ENCODE measurements at regions not wholly inside any gene's neighbourhood (a gene's known extent, or its start where the extent isn't known, plus 50 kb on each side); places are given as distances from the start of the nearest gene placed in this dataset.

GRCh38 chr13:22152751-22153150 is 481.9 kb downstream of the FGF9 start:
- CTCF ChIA-PET (ENCODE audit: low intra/inter-chr PET ratio) = no interaction called here
- H4K20me1 ChIP-seq (replicated peaks; ENCODE audit: control insufficient read depth, insufficient read depth, low read length) = no peaks in the 10 kb centered on the region
- H3K27ac ChIP-seq (ENCODE audit: extremely low read depth, low read depth, low read length) = no peak overlapping the region
- POLR2A ChIA-PET = no interaction called here
- intact Hi-C loops (cut with micrococcal nuclease) (no loop called here), in situ Hi-C loops (cut with MboI) (no loop called here)
- DNase-seq (ENCODE audit: extremely low read depth in 1 of 4, low spot score in 3 of 4) (no peak), FAIRE-seq (no peak), ATAC-seq (no peak)
- no peak overlapping the region for H3K4me2 ChIP-seq (ENCODE audit: insufficient read depth, low read length)
- H3K79me2 ChIP-seq (ENCODE audit: control insufficient read depth, insufficient read depth, low read length) = no peaks in the 10 kb centered on the region
- H3K9me3 ChIP-seq (replicated peaks; ENCODE audit: control insufficient read depth, insufficient read depth, low read depth, low read length) = no peaks in the 10 kb centered on the region
- no peaks in the 10 kb centered on the region for H3K9me1 ChIP-seq (ENCODE audit: control insufficient read depth, insufficient read depth, low read length)
- WGBS (ENCODE audit: insufficient coverage, low coverage, missing lambda C conversion rate) = 0% methylated on average over 2 of the region's 2 CpGs
- no peaks in the 10 kb centered on the region for H3K36me3 ChIP-seq (ENCODE audit: control insufficient read depth, insufficient read depth, low read length)
- BruUV-seq (replicated peaks) = no TSS peak
- H3K9ac ChIP-seq (ENCODE audit: insufficient read depth in 1 of 2, low read depth in 2 of 2, low read length in 2 of 2) = no peak overlapping the region
- no peak overlapping the region for H2AFZ ChIP-seq (ENCODE audit: low read depth, low read length)
- no peak for TF ChIP-seq CHD1 (IDR thresholded peaks at IDR 0.05; ENCODE audit: low read length)
- H3K4me3 ChIP-seq = no peak overlapping the region
- H3K4me1 ChIP-seq (replicated peaks in 1 of 2; ENCODE audit: control insufficient read depth in 2 of 2, insufficient read depth in 2 of 2, low read length in 2 of 2) = no peaks in the 10 kb centered on the region
- H3K27me3 ChIP-seq (ENCODE audit: control insufficient read depth in 2 of 2, insufficient read depth in 2 of 2, low read length in 2 of 2) = no peaks in the 10 kb centered on the region

GRCh38 chr13:22154041-22154440 is 483.2 kb downstream of the FGF9 start:
- Histone ChIP-seq H3K36me3 (ENCODE audit: control insufficient read depth, insufficient read depth, low read length) (no peaks in the 10 kb centered on the region), H3K4me3 (no peak overlapping the region), H3K9me3 (replicated peaks; ENCODE audit: control insufficient read depth, insufficient read depth, low read depth, low read length) (no peaks in the 10 kb centered on the region), H3K27ac (ENCODE audit: extremely low read depth, low read depth, low read length) (no peak overlapping the region), H3K9me1 (ENCODE audit: control insufficient read depth, insufficient read depth, low read length) (no peaks in the 10 kb centered on the region), H4K20me1 (replicated peaks; ENCODE audit: control insufficient read depth, insufficient read depth, low read length) (no peaks in the 10 kb centered on the region), H3K27me3 (ENCODE audit: control insufficient read depth in 2 of 2, insufficient read depth in 2 of 2, low read length in 2 of 2) (no peaks in the 10 kb centered on the region), H2AFZ (ENCODE audit: low read depth, low read length) (no peak overlapping the region), H3K79me2 (ENCODE audit: control insufficient read depth, insufficient read depth, low read length) (no peaks in the 10 kb centered on the region), H3K4me1 (replicated peaks in 1 of 2; ENCODE audit: control insufficient read depth in 2 of 2, insufficient read depth in 2 of 2, low read length in 2 of 2) (no peaks in the 10 kb centered on the region), H3K9ac (ENCODE audit: insufficient read depth in 1 of 2, low read depth in 2 of 2, low read length in 2 of 2) (no peak overlapping the region), H3K4me2 (ENCODE audit: insufficient read depth, low read length) (no peak overlapping the region)
- 0% methylated on average over 2 of the region's 3 CpGs for WGBS (ENCODE audit: insufficient coverage, low coverage, missing lambda C conversion rate)
- CTCF ChIA-PET (ENCODE audit: low intra/inter-chr PET ratio) = no interaction called here
- ATAC-seq = no peak
- intact Hi-C loops (cut with micrococcal nuclease) (no loop called here), in situ Hi-C loops (cut with MboI) (no loop called here)
- no peak for FAIRE-seq
- TF ChIP-seq GABPA (tag; conservative IDR thresholded peaks at IDR 0.05; ENCODE audit: low read depth) = no peak
- no peak for TF ChIP-seq ZFP30 (CRISPR knock-in tag; IDR thresholded peaks at IDR 0.05; ENCODE audit: borderline replicate concordance)
- TF ChIP-seq ZNF766 (CRISPR knock-in tag; conservative IDR thresholded peaks at IDR 0.05) = no peak
- no peak for TF ChIP-seq MAX (CRISPR knock-in tag; IDR thresholded peaks at IDR 0.05)
- no peak for TF ChIP-seq SREBF2 (CRISPR knock-in tag; IDR thresholded peaks at IDR 0.05)
- no peak for TF ChIP-seq CBFA2T2 (conservative IDR thresholded peaks at IDR 0.05)
- DNase-seq (ENCODE audit: extremely low read depth in 1 of 4, low spot score in 3 of 4) = no peak
- no TSS peak for BruUV-seq (replicated peaks)
- POLR2A ChIA-PET = no interaction called here
